ENCODE measurements at regions not wholly inside any gene's neighbourhood (a gene's known extent, or its start where the extent isn't known, plus 50 kb on each side); places are given as distances from the start of the nearest gene placed in this dataset.

- TF ChIP-seq CTCF (IDR thresholded peaks at IDR 0.05), result no peak
- H3K27ac ChIP-seq, result no peak overlapping the region
- no peak overlapping the region for H3K4me3 ChIP-seq
- no peaks in the 10 kb centered on the region for H3K9me3 ChIP-seq
- intact Hi-C loops (cut with DNase I; ENCODE audit: low total_unique reads), result no loop called here
- H3K4me1 ChIP-seq, result no peaks in the 10 kb centered on the region
- peaks cover 0 to 46% of the 10 kb centered on the region in 2 donors for H3K27me3 ChIP-seq
- H3K36me3 ChIP-seq, result no peaks in the 10 kb centered on the region
- no peak for DNase-seq
Measured at GRCh38 chr11:70594606-70595005, 196.3 kb downstream of the CTTN start.

GRCh38 chr11:70595016-70595415, 196.7 kb downstream of the CTTN start:
- H3K4me3 ChIP-seq, result no peak overlapping the region
- no peaks in the 10 kb centered on the region for H3K9me3 ChIP-seq
- H3K27ac ChIP-seq, result no peak overlapping the region
- H3K27me3 ChIP-seq, result peaks cover 0 to 46% of the 10 kb centered on the region in 2 donors
- no peak for DNase-seq
- no peaks in the 10 kb centered on the region for H3K4me1 ChIP-seq
- no peak for TF ChIP-seq CTCF (IDR thresholded peaks at IDR 0.05)
- intact Hi-C loops (cut with DNase I; ENCODE audit: low total_unique reads), result no loop called here
- no peaks in the 10 kb centered on the region for H3K36me3 ChIP-seq

DNA sequence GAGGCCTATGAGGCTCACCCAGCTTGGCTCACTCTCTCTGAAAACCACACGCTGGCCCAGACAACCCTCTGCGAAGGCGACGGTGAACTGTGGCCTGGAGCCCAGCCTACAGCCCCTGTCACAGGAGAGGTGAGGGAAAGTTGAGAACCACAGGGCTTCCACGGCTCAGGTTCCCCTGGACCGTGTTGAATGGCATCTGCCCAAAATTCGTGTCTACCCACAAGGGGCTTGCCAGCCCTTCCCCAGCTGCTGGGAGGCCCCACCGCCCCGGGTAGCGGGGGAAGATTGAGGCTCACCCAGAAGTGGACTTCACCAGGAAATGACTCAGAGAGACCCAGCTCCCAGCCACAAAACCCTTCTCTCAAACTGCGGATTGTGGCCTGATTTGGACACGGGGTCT, 197.1 kb downstream of the CTTN start:
- intact Hi-C loops (cut with DNase I; ENCODE audit: low total_unique reads), result no loop called here
- Histone ChIP-seq H3K4me3 (no peak overlapping the region), H3K27ac (no peak overlapping the region), H3K4me1 (no peaks in the 10 kb centered on the region), H3K36me3 (no peaks in the 10 kb centered on the region), H3K9me3 (no peaks in the 10 kb centered on the region), H3K27me3 (peaks cover 0 to 46% of the 10 kb centered on the region in 2 donors)
- DNase-seq, result no peak
- no peak for TF ChIP-seq CTCF (IDR thresholded peaks at IDR 0.05)

DNA sequence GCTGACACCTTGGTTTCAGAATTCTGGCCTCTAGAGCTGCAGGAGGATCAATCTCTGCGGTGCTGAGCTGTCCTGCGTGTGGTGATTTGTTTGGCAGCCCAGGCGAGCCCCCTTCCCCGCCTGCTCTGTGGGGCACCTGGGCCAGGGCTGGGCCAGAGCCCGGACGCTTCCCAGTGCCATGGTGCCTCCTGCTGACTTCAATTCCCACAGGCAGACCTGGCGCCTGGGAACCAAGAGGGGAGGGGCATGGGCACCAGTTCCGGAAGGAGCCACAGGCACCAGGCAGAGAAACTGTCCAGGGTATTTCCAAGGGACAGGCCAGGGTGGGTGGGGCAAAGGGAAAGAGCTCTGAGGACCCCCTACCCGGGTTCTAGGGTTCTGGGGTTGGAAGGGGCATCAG, 197.8 kb downstream of the CTTN start:
- no peak for DNase-seq
- peaks cover 0 to 46% of the 10 kb centered on the region in 2 donors for H3K27me3 ChIP-seq
- no peaks in the 10 kb centered on the region for H3K9me3 ChIP-seq
- H3K36me3 ChIP-seq, result no peaks in the 10 kb centered on the region
- H3K27ac ChIP-seq, result no peak overlapping the region
- TF ChIP-seq CTCF (IDR thresholded peaks at IDR 0.05), result no peak
- intact Hi-C loops (cut with DNase I; ENCODE audit: low total_unique reads), result no loop called here
- no peaks in the 10 kb centered on the region for H3K4me1 ChIP-seq
- no peak overlapping the region for H3K4me3 ChIP-seq

GRCh38 chr11:70597006-70597555, 198.8 kb downstream of the CTTN start:
- H3K4me1 ChIP-seq, result no peaks in the 10 kb centered on the region
- H3K36me3 ChIP-seq, result no peaks in the 10 kb centered on the region
- H3K4me3 ChIP-seq, result no peak overlapping the region
- no peak for DNase-seq
- H3K27ac ChIP-seq, result no peak overlapping the region
- no peaks in the 10 kb centered on the region for H3K9me3 ChIP-seq
- TF ChIP-seq CTCF (IDR thresholded peaks at IDR 0.05), result no peak
- intact Hi-C loops (cut with DNase I; ENCODE audit: low total_unique reads), result no loop called here
- H3K27me3 ChIP-seq, result peaks cover 0 to 45% of the 10 kb centered on the region in 2 donors
